ENCODE measurements at regions not wholly inside any gene's neighbourhood (a gene's known extent, or its start where the extent isn't known, plus 50 kb on each side); places are given as distances from the start of the nearest gene placed in this dataset.
"Not testable (repeated sequence)": the region's sequence is repeated elsewhere in the genome, so short reads cannot be mapped to it uniquely, and the experiment has no call there.

DNA sequence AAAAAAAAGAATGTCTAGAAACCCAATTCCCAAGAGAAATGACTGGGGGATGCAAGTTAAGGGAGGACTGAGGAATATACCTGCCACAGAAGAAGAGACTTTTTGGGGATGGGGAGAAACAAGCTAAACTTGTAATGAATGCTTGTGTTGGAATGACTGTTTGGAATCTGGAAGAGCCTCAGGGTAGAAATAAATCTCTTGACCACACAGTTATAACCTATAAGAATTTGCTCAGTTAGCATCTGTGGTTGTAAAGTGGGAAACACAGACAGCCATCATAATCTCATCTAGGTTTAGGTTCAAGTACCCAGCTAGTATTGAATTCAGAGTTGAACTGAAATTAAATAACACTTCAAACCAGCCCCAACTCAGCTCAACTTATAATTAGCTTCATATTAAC is 678.3 kb upstream of the CHD1 start:
- no peak overlapping the region for H3K4me3 ChIP-seq (ENCODE audit: low read depth, low read length)
- TF ChIP-seq CTCF (conservative IDR thresholded peaks at IDR 0.05; ENCODE audit: low read depth, low read length), result no peak
- no peak for DNase-seq (ENCODE audit: low read depth)

DNA sequence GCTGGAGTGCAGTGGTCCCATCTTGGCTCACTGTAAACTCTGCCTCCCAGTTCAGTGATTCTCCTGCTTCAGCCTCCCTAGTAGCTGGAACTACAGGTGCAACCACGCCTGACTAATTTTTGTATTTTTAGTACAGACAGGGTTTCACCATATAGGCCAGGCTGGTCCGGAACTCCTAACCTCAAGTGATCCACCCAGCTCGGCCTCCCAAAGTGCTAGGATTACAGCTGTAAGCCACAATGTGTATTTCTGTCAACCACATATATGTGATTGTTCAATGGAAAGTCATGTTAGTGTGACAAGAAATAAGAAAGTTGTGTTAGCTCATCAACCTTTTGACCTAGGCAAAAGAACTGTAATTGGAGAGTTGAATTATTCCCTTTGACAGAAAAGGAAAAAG is 677.1 kb upstream of the CHD1 start:
- no peak for TF ChIP-seq CTCF (conservative IDR thresholded peaks at IDR 0.05; ENCODE audit: low read depth, low read length)
- H3K4me3 ChIP-seq (ENCODE audit: low read depth, low read length), result no peak overlapping the region
- DNase-seq (ENCODE audit: low read depth), result no peak

DNA sequence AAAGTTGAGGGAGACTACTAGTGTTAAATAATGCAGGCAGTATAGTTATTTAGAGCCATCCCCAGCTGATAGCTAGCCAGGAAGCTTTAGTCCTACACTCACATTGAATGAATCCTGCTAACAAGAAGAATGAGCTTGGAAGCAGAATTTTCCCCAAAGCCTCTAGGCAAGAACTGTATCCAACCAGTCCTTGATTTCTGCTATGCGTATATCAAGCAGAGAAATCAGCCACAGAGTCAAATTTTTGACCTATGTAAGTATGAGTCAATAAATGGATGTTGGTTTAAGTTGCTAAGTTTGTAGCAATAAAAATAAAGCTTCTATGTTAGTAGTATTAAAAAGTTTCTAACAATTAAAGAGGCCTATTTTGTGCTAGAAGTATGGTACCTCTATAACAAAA is 672.1 kb upstream of the CHD1 start:
- no peak for TF ChIP-seq CTCF (conservative IDR thresholded peaks at IDR 0.05; ENCODE audit: low read depth, low read length)
- DNase-seq (ENCODE audit: low read depth), result peak; percentile 68
- H3K4me3 ChIP-seq (ENCODE audit: low read depth, low read length), result no peak overlapping the region

GRCh38 chr5:99590806-99591205 is 662.0 kb upstream of the CHD1 start:
- no peak for DNase-seq (ENCODE audit: low read depth)
- TF ChIP-seq CTCF (conservative IDR thresholded peaks at IDR 0.05; ENCODE audit: low read depth, low read length), result no peak
- H3K4me3 ChIP-seq (ENCODE audit: low read depth, low read length), result no peak overlapping the region

GRCh38 chr5:99589424-99589823 is 660.6 kb upstream of the CHD1 start:
- no peak for DNase-seq (ENCODE audit: low read depth)
- no peak for TF ChIP-seq CTCF (conservative IDR thresholded peaks at IDR 0.05; ENCODE audit: low read depth, low read length)
- no peak overlapping the region for H3K4me3 ChIP-seq (ENCODE audit: low read depth, low read length)

DNA sequence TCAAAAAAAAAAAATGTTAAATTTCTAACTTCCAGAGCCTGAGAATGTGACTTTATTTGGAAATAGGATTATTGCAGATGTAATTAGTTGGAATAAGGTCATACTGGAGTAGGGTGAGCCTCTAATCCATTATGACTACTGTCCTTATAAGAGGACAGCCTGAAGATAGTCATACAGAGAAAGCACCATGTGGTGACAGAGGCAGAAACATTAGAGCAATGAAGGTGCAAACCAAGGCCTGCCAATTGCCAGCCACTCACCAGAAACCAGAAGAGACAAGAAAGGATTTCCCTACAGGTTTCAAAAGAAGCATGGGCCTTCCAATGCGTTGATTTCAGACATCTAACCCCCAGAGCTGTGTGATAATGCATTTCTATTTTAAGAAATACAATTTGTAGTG is 659.2 kb upstream of the CHD1 start:
- no peak overlapping the region for H3K4me3 ChIP-seq (ENCODE audit: low read depth, low read length)
- TF ChIP-seq CTCF (conservative IDR thresholded peaks at IDR 0.05; ENCODE audit: low read depth, low read length), result no peak
- no peak for DNase-seq (ENCODE audit: low read depth)

- TF ChIP-seq CTCF (conservative IDR thresholded peaks at IDR 0.05; ENCODE audit: low read depth, low read length), result no peak
- H3K4me3 ChIP-seq (ENCODE audit: low read depth, low read length), result no peak overlapping the region
- DNase-seq (ENCODE audit: low read depth), result peak; percentile 38
These were observed 658.1 kb upstream of the CHD1 start for GRCh38 chr5:99586878-99587277.

GRCh38 chr5:99581204-99581603 is 652.4 kb upstream of the CHD1 start:
- not testable (repeated sequence) for H3K4me3 ChIP-seq (ENCODE audit: low read depth, low read length)
- peak; percentile 28 for DNase-seq (ENCODE audit: low read depth)

- not testable (repeated sequence) for DNase-seq (ENCODE audit: low read depth); H3K4me3 ChIP-seq (ENCODE audit: low read depth, low read length)
These were observed 634.3 kb upstream of the CHD1 start for GRCh38 chr5:99562937-99563627.
